Mesothelial cell of epicardium (in vitro differentiated cells): ENCODE measurements at regions not wholly inside any gene's neighbourhood (a gene's known extent, or its start where the extent isn't known, plus 50 kb on each side); places are given as distances from the start of the nearest gene placed in this dataset.

Experiments used
- DNase-seq, 2 experiments: peaks; one replicate each; pipeline ENCODE4 v3.0.0; 2021; ENCODE audit warnings: low spot score in 2 of 2; ENCODE audit not compliant: unreplicated experiment in 2 of 2
- H3K27ac Mint-ChIP-seq: 2 replicates; pipeline ENCODE4 v1.8.0; 2021; ENCODE audit warnings: mixed read lengths
- H3K27me3 Mint-ChIP-seq: 2 replicates; pipeline ENCODE4 v1.8.0; 2021; ENCODE audit warnings: low read depth, mixed read lengths
- H3K36me3 Mint-ChIP-seq: 2 replicates; pipeline ENCODE4 v1.8.0; 2021; ENCODE audit warnings: mixed read lengths
- H3K4me1 Mint-ChIP-seq: 2 replicates; pipeline ENCODE4 v1.8.0; 2021; ENCODE audit warnings: mixed read lengths
- H3K4me3 Mint-ChIP-seq: 2 replicates; pipeline ENCODE4 v1.8.0; 2021; ENCODE audit warnings: mild to moderate bottlenecking, moderate library complexity, mixed read lengths
- H3K9me3 Mint-ChIP-seq: 2 replicates; pipeline ENCODE4 v1.8.0; 2021; ENCODE audit warnings: mixed read lengths
- TF ChIP-seq, protein P1 (sequence below): fragments of 200-600 bp; sonication (generic); IDR thresholded peaks from one replicate; pipeline ENCODE4 v1.5.0; 2021; ENCODE audit warnings: antibody characterized with exemption; ENCODE audit not compliant: unreplicated experiment

DNA sequence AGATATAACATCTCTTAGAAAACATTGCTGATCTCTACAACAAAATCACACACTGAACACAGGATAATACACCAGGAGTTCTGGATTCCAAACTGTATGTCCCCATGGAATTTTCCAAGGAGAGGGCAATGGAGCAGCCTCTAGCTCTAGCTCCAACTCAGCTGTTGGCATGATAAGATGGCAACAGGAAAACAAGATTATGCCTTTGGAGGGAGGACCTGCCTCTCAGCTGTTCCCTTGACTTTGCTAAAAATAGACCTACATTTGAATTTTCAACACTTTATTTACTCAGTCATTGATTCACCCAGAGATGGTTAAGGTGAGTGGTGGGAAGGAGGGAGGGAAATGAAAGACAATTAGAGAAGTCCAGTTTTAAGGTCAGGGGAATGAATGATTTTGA, 246.7 kb downstream of the ALDH8A1 start:
- Mint-ChIP-seq H3K27ac (no peak overlapping the region), H3K27me3 (no peaks in the 10 kb centered on the region), H3K9me3 (peaks cover 7% of the 10 kb centered on the region), H3K4me1 (peaks cover 17% of the 10 kb centered on the region), H3K36me3 (no peaks in the 10 kb centered on the region), H3K4me3 (no peak overlapping the region)
- TF ChIP-seq, protein P1, sequence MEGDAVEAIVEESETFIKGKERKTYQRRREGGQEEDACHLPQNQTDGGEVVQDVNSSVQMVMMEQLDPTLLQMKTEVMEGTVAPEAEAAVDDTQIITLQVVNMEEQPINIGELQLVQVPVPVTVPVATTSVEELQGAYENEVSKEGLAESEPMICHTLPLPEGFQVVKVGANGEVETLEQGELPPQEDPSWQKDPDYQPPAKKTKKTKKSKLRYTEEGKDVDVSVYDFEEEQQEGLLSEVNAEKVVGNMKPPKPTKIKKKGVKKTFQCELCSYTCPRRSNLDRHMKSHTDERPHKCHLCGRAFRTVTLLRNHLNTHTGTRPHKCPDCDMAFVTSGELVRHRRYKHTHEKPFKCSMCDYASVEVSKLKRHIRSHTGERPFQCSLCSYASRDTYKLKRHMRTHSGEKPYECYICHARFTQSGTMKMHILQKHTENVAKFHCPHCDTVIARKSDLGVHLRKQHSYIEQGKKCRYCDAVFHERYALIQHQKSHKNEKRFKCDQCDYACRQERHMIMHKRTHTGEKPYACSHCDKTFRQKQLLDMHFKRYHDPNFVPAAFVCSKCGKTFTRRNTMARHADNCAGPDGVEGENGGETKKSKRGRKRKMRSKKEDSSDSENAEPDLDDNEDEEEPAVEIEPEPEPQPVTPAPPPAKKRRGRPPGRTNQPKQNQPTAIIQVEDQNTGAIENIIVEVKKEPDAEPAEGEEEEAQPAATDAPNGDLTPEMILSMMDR, result no peak
- no peak for DNase-seq

DNA sequence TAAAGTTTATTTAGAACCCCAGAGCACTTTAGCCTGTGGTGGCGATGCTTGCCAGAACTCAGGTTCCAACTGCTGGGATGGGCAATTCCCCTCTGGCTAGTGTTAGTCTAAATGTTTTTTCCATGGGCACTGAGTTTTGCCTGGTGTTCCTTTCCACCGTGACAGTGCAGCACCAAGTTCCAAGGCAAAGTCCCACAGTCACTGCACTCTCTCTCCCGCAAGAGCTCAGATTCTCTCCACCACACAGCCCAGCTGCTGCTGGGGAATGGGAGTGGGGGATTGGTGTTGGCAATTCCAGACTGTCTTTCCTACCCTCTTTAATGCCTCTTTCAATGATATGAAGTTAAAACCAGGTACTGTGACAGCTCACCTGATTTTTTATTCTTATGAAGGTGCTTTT, 247.6 kb downstream of the ALDH8A1 start:
- Mint-ChIP-seq H3K9me3 (peaks cover 11% of the 10 kb centered on the region), H3K4me1 (peaks cover 16% of the 10 kb centered on the region), H3K27me3 (no peaks in the 10 kb centered on the region), H3K4me3 (no peak overlapping the region), H3K36me3 (no peaks in the 10 kb centered on the region), H3K27ac (no peak overlapping the region)
- TF ChIP-seq, protein P1, result no peak
- no peak for DNase-seq

DNA sequence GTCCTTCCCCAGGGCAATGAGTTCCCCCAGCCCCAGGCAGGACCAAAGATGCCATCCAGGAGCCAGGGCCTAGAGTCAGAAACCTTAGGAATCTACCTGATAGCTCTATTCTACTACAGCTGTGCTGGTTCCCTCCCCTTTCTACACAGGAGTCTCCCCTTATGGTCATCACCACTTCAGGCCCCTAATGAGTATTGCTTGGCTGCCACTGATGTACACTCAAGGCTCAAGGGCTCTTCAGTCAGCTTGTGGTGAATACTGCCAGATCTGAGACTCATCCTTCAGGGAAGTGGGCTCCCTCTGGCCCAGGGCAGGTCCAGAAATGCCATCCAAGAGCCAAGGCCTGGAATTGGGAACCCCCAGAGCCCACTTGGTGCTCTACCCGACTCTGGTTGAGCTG, 248.6 kb downstream of the ALDH8A1 start:
- Mint-ChIP-seq H3K36me3 (no peaks in the 10 kb centered on the region), H3K27me3 (no peaks in the 10 kb centered on the region), H3K27ac (no peak overlapping the region), H3K4me1 (peaks cover 8% of the 10 kb centered on the region), H3K9me3 (peaks cover 11% of the 10 kb centered on the region), H3K4me3 (no peak overlapping the region)
- TF ChIP-seq, protein P1, result no peak
- DNase-seq, result no peak

DNA sequence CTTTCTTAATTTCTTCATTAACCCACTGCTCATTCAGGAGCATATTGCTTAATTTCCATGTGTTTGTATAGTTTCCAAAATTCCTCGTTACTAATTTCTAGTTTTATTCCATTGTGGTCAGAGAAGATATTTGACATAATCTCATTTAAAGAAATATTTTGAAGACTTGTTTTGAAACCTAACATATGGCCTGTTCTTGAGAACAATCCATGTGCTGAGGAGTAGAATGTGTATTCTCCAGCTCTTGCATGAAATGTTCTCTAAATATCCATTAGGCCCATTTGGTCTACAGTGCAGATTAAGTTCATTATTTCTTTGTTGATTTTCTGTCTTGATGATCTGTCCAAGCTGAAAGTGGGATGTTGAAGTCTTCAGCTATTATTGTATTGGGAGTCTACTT, 251.7 kb downstream of the ALDH8A1 start:
- Mint-ChIP-seq H3K4me1 (peaks cover 2% of the 10 kb centered on the region), H3K36me3 (no peaks in the 10 kb centered on the region), H3K27ac (no peak overlapping the region), H3K4me3 (no peak overlapping the region), H3K9me3 (peaks cover 18% of the 10 kb centered on the region), H3K27me3 (no peaks in the 10 kb centered on the region)
- DNase-seq, result no peak
- TF ChIP-seq, protein P1, result no peak

DNA sequence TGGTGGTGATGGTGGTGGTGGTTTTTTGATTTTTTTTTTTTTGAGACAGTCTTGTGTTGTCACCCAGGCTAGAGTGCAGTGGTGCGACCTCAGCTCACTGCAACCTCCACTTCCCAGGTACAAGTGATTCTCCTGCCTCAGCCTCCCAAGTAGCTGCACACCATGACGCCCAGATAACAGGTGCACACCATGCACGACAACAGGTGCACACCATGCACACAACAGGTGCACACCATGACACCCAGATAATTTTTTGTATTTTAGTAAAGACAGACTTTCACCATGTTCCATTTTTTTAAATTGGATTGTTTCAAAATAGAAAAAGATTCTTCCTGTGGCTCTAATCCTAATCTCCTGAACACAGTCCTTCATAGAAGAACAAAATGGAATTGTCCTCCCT, 257.9 kb downstream of the ALDH8A1 start:
- H3K36me3 Mint-ChIP-seq, result no peaks in the 10 kb centered on the region
- DNase-seq, result no peak
- H3K4me3 Mint-ChIP-seq, result no peak overlapping the region
- peaks cover 7% of the 10 kb centered on the region for H3K9me3 Mint-ChIP-seq
- no peak overlapping the region for H3K27ac Mint-ChIP-seq
- TF ChIP-seq, protein P1, result no peak
- H3K4me1 Mint-ChIP-seq, result peaks cover 11% of the 10 kb centered on the region
- H3K27me3 Mint-ChIP-seq, result no peaks in the 10 kb centered on the region

DNA sequence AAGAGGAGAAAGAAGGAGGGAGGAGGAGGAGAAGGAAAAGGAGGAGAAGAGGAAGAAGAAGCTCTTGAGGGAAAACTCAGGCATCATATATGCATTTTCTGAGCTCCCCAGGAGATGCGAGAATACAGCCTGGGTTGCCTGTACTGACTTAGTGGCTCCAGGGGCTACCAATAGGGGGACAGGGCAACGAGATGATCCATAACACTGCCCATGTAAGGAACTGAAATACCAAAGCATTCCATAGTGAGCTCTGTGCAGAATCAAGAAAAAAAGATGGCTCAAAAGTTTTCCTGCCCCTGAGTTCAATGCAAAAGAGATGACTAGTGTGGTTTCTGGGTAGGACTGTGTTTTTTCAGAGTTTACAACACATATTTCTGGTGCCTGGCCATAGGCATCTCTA, 258.7 kb downstream of the ALDH8A1 start:
- H3K27ac Mint-ChIP-seq, result no peak overlapping the region
- TF ChIP-seq, protein P1, result no peak
- H3K4me1 Mint-ChIP-seq, result peaks cover 11% of the 10 kb centered on the region
- peaks cover 7% of the 10 kb centered on the region for H3K9me3 Mint-ChIP-seq
- no peak overlapping the region for H3K4me3 Mint-ChIP-seq
- H3K27me3 Mint-ChIP-seq, result no peaks in the 10 kb centered on the region
- DNase-seq, result no peak
- no peaks in the 10 kb centered on the region for H3K36me3 Mint-ChIP-seq
